Fibroblast of villous mesenchyme (primary cell): ENCODE measurements at regions not wholly inside any gene's neighbourhood (a gene's known extent, or its start where the extent isn't known, plus 50 kb on each side); places are given as distances from the start of the nearest gene placed in this dataset.
"Not testable (repeated sequence)": the region's sequence is repeated elsewhere in the genome, so short reads cannot be mapped to it uniquely, and the experiment has no call there.

Experiments
- DNase-seq: peaks from one replicate; pipeline ENCODE4 v3.0.0-alpha.2; 2010; ENCODE audit warnings: low read depth
- H3K4me3 ChIP-seq: 2 replicates; pipeline ENCODE4 v1.5.1; 2011; ENCODE audit warnings: low read depth, mild to moderate bottlenecking, low read length
- TF ChIP-seq, protein P1 (sequence below): IDR thresholded peaks from 2 replicates; pipeline ENCODE4 v1.5.1; 2012; ENCODE audit warnings: low read depth, mild to moderate bottlenecking, low read length; ENCODE audit not compliant: insufficient read depth

GRCh38 chr2:83808878-83809277 lies 650.2 kb downstream of the SUCLG1 start:
- TF ChIP-seq, protein P1, sequence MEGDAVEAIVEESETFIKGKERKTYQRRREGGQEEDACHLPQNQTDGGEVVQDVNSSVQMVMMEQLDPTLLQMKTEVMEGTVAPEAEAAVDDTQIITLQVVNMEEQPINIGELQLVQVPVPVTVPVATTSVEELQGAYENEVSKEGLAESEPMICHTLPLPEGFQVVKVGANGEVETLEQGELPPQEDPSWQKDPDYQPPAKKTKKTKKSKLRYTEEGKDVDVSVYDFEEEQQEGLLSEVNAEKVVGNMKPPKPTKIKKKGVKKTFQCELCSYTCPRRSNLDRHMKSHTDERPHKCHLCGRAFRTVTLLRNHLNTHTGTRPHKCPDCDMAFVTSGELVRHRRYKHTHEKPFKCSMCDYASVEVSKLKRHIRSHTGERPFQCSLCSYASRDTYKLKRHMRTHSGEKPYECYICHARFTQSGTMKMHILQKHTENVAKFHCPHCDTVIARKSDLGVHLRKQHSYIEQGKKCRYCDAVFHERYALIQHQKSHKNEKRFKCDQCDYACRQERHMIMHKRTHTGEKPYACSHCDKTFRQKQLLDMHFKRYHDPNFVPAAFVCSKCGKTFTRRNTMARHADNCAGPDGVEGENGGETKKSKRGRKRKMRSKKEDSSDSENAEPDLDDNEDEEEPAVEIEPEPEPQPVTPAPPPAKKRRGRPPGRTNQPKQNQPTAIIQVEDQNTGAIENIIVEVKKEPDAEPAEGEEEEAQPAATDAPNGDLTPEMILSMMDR = no peak
- H3K4me3 ChIP-seq = no peak overlapping the region
- no peak for DNase-seq

DNA sequence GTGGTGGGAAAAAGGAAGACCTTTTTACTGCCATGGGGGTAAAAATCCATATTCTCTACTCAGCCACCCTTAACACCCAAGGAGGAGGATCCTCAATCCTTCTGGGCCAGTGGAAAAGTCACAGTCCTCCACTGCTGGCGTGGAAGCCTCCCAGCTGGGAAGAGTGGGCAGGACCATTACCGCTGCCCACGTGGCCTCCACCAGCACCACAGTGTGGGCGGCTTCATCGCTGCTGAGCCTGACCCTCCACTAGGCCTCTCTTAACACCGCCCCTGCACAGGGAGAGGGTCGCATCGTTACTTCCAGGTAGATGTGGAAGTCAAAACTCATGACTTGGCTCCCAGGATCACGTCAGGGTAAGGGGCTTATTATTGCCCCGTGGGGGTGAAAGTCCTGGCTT lies 656.5 kb downstream of the SUCLG1 start:
- no peak for DNase-seq
- TF ChIP-seq, protein P1 = no peak
- H3K4me3 ChIP-seq = no peak overlapping the region

GRCh38 chr2:83795777-83796176 lies 663.3 kb downstream of the SUCLG1 start:
- DNase-seq = no peak
- no peak overlapping the region for H3K4me3 ChIP-seq
- TF ChIP-seq, protein P1 = no peak

GRCh38 chr2:83790467-83790866 lies 668.6 kb downstream of the SUCLG1 start:
- not testable (repeated sequence) for DNase-seq, H3K4me3 ChIP-seq

DNA sequence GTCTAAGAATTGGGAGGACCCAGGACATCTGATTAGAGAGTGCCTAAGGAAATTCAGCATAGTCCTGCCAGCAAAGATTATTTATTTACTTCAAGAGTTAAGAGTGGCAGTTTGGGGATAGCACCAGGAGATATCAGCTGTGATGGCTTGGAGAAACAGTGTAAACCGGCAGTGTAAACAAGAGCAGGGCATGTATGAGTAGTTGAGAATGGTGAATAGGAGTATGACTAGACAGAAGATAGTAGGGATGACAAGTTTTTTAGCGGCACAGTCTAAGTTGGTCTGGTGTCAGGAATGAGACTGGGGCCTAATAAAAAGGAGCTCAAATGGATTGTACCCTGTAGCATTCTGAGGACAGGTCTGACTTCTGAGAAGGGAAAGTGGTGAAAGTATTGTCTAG lies 669.4 kb downstream of the SUCLG1 start:
- not testable (repeated sequence) for H3K4me3 ChIP-seq, DNase-seq

DNA sequence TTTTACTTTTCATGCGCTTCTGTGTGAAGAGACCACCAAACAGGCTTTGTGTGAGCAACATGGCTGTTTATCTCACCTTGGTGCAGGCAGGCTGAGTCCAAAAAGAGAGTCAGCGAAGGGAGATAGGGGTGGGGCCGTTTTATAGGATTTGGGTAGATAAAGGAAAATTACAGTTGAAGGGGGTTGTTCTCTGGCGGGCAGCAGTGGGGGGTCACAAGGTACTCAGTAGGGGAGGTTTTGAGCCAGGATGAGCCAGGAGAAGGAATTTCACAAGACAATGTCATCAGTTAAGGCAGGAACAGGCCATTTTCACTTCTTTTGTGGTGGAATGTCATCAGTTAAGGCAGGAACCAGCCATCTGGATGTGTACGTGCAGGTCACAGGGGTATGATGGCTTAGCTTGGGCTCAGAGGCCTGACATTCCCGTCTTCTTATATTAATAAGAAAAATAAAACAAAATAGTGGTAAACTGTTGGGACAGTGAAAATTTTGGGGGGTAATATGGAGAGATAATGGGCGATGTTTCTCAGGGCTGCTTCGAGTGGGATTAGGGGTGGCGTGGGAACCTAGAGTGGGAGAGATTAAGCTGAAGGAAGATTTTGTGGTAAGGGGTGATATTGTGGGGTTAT lies 670.0 kb downstream of the SUCLG1 start:
- not testable (repeated sequence) for DNase-seq, H3K4me3 ChIP-seq

DNA sequence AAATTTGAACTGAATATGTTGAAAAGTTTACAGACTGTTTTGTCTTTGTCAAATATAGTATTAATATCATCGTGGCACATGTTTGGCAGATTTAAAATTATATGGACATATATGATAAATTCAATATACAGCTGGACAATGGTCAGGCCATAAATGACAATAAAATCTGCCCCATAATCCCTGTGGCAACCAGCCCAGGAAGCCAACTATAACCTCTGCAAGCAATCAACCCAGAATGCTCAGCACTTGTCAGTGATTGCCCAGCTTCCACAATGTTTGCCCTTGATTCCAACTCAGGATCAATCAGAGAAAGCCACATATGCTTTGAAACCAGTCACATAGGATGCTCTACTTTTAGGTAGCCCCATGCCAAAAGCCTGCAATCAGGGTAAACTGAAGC lies 671.9 kb downstream of the SUCLG1 start:
- no peak overlapping the region for H3K4me3 ChIP-seq
- DNase-seq = no peak
- TF ChIP-seq, protein P1 = no peak

DNA sequence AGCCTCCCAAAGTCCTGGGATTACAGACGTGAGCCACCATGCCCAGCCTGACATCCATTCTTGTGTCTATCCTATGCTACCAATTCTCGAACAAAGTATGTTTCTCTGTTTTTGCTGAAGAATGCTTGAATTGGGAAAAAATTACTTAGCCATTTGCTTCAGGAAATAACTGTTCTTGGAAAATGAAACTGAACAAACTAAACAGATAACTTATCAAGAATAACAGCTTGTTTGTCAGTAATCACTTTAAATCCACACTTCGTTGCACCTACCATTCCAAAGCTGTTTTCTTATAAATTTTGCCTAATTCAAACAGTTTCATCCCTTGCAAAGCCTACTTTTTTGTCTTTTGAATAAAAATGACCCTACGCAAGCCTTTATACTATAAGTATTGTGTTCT lies 672.9 kb downstream of the SUCLG1 start:
- no peak for DNase-seq
- TF ChIP-seq, protein P1 = no peak

DNA sequence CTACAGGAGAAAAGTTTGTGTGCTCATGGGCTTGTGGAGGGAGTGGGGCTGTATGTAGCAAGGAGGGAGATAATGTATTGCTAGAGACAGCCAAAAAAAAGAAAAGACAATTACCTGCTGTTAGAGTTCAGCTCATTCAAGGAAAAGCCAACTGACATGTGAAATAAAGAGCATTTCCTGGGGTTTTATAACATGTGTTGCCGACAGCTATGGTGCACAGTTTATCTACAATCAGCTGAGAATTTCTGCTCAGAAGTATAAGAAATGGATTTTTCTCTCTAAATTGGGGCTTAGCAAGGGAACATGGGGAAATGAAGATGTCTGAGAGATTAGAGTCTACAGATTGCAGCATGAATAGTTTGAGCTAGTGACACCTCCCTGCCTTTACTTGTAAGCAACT lies 674.1 kb downstream of the SUCLG1 start:
- TF ChIP-seq, protein P1 = no peak
- no peak overlapping the region for H3K4me3 ChIP-seq
- no peak for DNase-seq

More for the DNA sequence above, 672.9 kb downstream of the SUCLG1 start:
- H3K4me3 ChIP-seq = no peak overlapping the region
